GM12873 (cell line): ENCODE measurements at regions not wholly inside any gene's neighbourhood (a gene's known extent, or its start where the extent isn't known, plus 50 kb on each side); places are given as distances from the start of the nearest gene placed in this dataset.

Source experiments
- TF ChIP-seq, protein P1 (sequence below): IDR thresholded peaks from 2 replicates; pipeline ENCODE4 v1.5.1; 2012; ENCODE audit warnings: low read depth, mild to moderate bottlenecking, moderate library complexity, low read length, control low read depth; ENCODE audit not compliant: insufficient read depth; ENCODE audit errors: missing control alignments

DNA sequence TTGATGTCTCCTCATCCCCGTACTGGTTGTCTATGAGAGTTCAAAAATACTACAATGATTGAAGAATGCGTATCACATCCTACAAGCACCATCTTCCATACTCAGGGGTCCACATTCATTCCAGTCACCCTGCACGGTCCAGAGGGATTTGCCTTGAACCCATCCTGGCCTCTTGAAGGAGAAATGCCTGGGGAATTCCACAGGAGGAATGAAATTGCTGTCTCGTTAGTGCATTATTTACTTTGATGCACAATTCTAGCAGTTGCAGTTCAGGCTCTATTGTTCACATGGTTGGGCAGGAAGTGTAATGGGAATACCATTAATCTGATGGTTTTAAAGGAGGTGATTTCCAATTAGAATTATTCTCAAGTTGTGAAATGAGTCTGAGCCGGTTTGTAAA lies 369.1 kb upstream of the XYLT1 start:
- TF ChIP-seq, protein P1, sequence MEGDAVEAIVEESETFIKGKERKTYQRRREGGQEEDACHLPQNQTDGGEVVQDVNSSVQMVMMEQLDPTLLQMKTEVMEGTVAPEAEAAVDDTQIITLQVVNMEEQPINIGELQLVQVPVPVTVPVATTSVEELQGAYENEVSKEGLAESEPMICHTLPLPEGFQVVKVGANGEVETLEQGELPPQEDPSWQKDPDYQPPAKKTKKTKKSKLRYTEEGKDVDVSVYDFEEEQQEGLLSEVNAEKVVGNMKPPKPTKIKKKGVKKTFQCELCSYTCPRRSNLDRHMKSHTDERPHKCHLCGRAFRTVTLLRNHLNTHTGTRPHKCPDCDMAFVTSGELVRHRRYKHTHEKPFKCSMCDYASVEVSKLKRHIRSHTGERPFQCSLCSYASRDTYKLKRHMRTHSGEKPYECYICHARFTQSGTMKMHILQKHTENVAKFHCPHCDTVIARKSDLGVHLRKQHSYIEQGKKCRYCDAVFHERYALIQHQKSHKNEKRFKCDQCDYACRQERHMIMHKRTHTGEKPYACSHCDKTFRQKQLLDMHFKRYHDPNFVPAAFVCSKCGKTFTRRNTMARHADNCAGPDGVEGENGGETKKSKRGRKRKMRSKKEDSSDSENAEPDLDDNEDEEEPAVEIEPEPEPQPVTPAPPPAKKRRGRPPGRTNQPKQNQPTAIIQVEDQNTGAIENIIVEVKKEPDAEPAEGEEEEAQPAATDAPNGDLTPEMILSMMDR: no peak

DNA sequence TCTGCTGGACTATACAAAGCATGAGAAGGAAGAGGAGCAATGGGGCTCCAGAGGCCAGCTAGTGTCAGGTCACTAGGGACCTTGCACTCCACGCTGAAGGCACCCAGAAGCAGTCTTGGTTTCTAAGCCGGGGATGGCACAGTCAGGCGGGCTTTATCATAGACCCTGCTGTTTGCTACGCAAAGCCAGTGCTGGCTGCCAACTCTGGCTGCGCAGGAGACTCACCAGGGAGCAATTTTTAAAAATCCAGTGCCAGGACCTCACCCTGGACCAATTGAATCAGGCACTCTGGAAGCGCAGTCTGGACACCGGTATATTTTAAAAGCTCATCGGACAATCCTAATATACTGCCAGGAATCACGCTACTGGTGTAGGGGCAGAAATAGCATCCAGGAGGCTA lies 368.5 kb upstream of the XYLT1 start:
- TF ChIP-seq, protein P1: no peak

GRCh38 chr16:17836868-17837602 lies 366.3 kb upstream of the XYLT1 start:
- TF ChIP-seq, protein P1: no peak

GRCh38 chr16:17835118-17835876 lies 364.5 kb upstream of the XYLT1 start:
- TF ChIP-seq, protein P1: no peak

- TF ChIP-seq, protein P1: no peak
Measured at GRCh38 chr16:17832738-17833137, 362.0 kb upstream of the XYLT1 start.

DNA sequence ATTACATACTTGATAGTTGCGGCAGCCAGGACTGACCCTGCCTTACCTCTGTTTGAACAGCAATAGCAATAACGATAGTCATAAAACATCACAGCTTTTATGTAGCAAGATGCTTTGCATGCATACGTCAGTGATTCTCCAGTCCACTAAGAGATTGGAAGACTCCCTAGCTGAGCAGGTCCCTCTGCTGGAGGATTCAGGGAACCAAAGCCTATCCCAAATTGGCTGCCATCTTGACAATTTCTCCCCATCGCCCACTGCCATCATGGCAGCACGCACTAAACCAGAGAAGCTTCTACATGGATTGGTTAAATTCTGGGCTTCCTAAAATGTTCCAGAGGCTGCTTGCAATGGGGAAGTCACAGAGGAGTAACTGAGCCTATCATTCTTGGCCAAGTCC lies 360.6 kb upstream of the XYLT1 start:
- TF ChIP-seq, protein P1: peak; percentile 13

- TF ChIP-seq, protein P1: no peak
Measured at GRCh38 chr16:17830651-17831050, 359.9 kb upstream of the XYLT1 start.
